ENCODE measurements at regions not wholly inside any gene's neighbourhood (a gene's known extent, or its start where the extent isn't known, plus 50 kb on each side); places are given as distances from the start of the nearest gene placed in this dataset.

GRCh38 chr12:3431686-3432085 is 59.3 kb upstream of the PRMT8 start:
- no peaks in the 10 kb centered on the region for H3K4me1 Mint-ChIP-seq

GRCh38 chr12:3432176-3432742 is 58.7 kb upstream of the PRMT8 start:
- Mint-ChIP-seq H3K36me3 (ENCODE audit: low read depth) (no peaks in the 10 kb centered on the region), H3K4me3 (no peak overlapping the region), H3K27me3 (ENCODE audit: low read depth) (peaks cover 22% of the 10 kb centered on the region), H3K27ac (no peak overlapping the region), H3K9me3 (peaks cover 9% of the 10 kb centered on the region), H3K4me1 (no peaks in the 10 kb centered on the region)
- TF ChIP-seq CTCF (IDR thresholded peaks at IDR 0.05; ENCODE audit: unreplicated experiment in 3 of 3) = no peak

More at GRCh38 chr12:3431686-3432085, 59.3 kb upstream of the PRMT8 start:
- Mint-ChIP-seq H3K27ac (no peak overlapping the region), H3K27me3 (ENCODE audit: low read depth) (peaks cover 22% of the 10 kb centered on the region), H3K4me3 (no peak overlapping the region), H3K36me3 (ENCODE audit: low read depth) (no peaks in the 10 kb centered on the region), H3K9me3 (peaks cover 9% of the 10 kb centered on the region)
- no peak for TF ChIP-seq CTCF (IDR thresholded peaks at IDR 0.05; ENCODE audit: unreplicated experiment in 3 of 3)

GRCh38 chr12:3432868-3433267 is 58.1 kb upstream of the PRMT8 start:
- Mint-ChIP-seq H3K4me1 (no peaks in the 10 kb centered on the region), H3K4me3 (no peak overlapping the region), H3K9me3 (peaks cover 9% of the 10 kb centered on the region), H3K36me3 (ENCODE audit: low read depth) (no peaks in the 10 kb centered on the region), H3K27ac (no peak overlapping the region), H3K27me3 (ENCODE audit: low read depth) (peaks cover 22% of the 10 kb centered on the region)
- no peak for TF ChIP-seq CTCF (IDR thresholded peaks at IDR 0.05; ENCODE audit: unreplicated experiment in 3 of 3)

- no peak for TF ChIP-seq CTCF (IDR thresholded peaks at IDR 0.05; ENCODE audit: unreplicated experiment in 3 of 3)
- Mint-ChIP-seq H3K4me1 (peaks cover 6% of the 10 kb centered on the region), H3K27ac (no peak overlapping the region), H3K4me3 (no peak overlapping the region), H3K9me3 (no peaks in the 10 kb centered on the region), H3K27me3 (ENCODE audit: low read depth) (peaks cover 18% of the 10 kb centered on the region), H3K36me3 (ENCODE audit: low read depth) (no peaks in the 10 kb centered on the region)
These were observed 54.4 kb upstream of the PRMT8 start for GRCh38 chr12:3436461-3437065.

GRCh38 chr12:3437986-3438385 is 53.0 kb upstream of the PRMT8 start:
- H3K36me3 Mint-ChIP-seq (ENCODE audit: low read depth) = no peaks in the 10 kb centered on the region
- no peak for TF ChIP-seq CTCF (IDR thresholded peaks at IDR 0.05; ENCODE audit: unreplicated experiment in 3 of 3)
- H3K4me1 Mint-ChIP-seq = peaks cover 6% of the 10 kb centered on the region
- H3K9me3 Mint-ChIP-seq = no peaks in the 10 kb centered on the region
- peaks cover 21% of the 10 kb centered on the region for H3K27me3 Mint-ChIP-seq (ENCODE audit: low read depth)
- H3K4me3 Mint-ChIP-seq = no peak overlapping the region
- H3K27ac Mint-ChIP-seq = no peak overlapping the region

GRCh38 chr12:3438401-3438800 is 52.6 kb upstream of the PRMT8 start:
- Mint-ChIP-seq H3K27ac (no peak overlapping the region), H3K9me3 (no peaks in the 10 kb centered on the region), H3K36me3 (ENCODE audit: low read depth) (no peaks in the 10 kb centered on the region), H3K4me3 (no peak overlapping the region), H3K27me3 (ENCODE audit: low read depth) (peaks cover 18% of the 10 kb centered on the region), H3K4me1 (peaks cover 6% of the 10 kb centered on the region)
- TF ChIP-seq CTCF (IDR thresholded peaks at IDR 0.05; ENCODE audit: unreplicated experiment in 3 of 3) = no peak

Data from nephron (organoid).